Coronary artery (tissue), 2 donors: ENCODE measurements at regions not wholly inside any gene's neighbourhood (a gene's known extent, or its start where the extent isn't known, plus 50 kb on each side); places are given as distances from the start of the nearest gene placed in this dataset.

Experiments
- DNase-seq: peaks from one replicate; pipeline ENCODE4 v3.0.0-alpha.2; 2017; ENCODE audit warnings: low spot score
- H3K27ac ChIP-seq, 2 donors: fragments of 200-600 bp; sonication (generic); one replicate each; pipeline ENCODE4 v1.5.1; 2016 to 2019
- H3K4me3 ChIP-seq: fragments of 200-600 bp; sonication (generic); 2 replicates; pipeline ENCODE4 v1.5.1; 2016; ENCODE audit warnings: mild to moderate bottlenecking, moderate library complexity
- CTCF ChIP-seq: fragments of 200-600 bp; sonication (generic); IDR thresholded peaks from one replicate; pipeline ENCODE4 v1.5.1; 2019; ENCODE audit warnings: antibody characterized with exemption

- no peak for TF ChIP-seq CTCF
- Histone ChIP-seq H3K27ac (no peak overlapping the region), H3K4me3 (no peak overlapping the region)
- DNase-seq = no peak
Observed at GRCh38 chr11:116257092-116257491, 515.7 kb downstream of the BUD13 start.

GRCh38 chr11:116256215-116256614, 516.6 kb downstream of the BUD13 start:
- no peak for DNase-seq
- Histone ChIP-seq H3K4me3 (no peak overlapping the region), H3K27ac (no peak overlapping the region)
- TF ChIP-seq CTCF = no peak

DNA sequence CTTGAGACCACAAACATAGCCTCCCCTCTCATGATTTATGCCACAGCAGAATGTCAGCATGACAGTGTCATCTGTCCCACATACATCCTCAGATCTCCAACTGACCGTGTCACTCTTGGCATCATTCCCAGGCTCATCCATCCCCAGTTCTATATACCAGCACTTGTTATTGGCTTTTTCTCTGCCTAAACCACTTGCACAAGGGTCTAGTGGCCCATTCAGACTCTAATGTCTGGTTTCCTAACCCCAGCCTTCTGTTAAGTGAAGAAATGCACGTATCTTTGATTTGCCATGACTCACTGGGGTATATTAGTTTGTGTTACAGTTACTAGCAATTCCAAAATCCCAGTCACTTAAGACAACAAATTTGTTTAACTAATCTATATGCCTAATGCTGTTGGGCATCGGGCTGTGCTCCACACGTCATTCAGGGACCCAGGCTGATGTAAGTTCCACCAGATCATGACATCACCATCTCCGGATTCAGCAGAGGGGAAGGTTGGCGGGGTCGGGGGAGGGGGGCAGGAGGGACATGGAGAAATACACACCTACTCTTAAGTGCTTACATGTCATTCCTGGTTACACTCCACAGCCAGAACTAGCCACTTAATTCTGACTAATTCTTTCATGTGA, 517.4 kb downstream of the BUD13 start:
- no peak for DNase-seq
- H3K4me3 ChIP-seq = no peak overlapping the region
- H3K27ac ChIP-seq = no peak overlapping the region
- TF ChIP-seq CTCF = no peak

DNA sequence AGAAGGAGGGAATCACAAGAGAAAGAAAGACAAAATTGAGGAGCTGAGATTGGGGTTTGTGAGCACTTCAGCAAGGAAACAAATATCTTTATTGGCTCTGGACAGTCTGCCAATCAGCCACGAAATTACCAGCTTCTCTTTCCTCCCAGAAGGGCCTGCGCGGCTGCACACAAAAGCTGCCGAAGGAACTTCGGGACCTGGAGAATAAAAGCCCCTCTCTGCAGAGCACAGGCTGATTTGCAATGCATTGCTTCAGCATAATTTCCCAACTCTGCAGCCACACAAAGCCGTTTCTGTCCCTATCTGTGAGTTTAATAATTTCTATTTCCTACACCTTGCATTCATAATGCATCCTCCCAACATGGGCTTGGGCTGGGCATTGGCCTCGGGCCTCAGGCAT, 522.6 kb downstream of the BUD13 start:
- Histone ChIP-seq H3K4me3 (no peak overlapping the region), H3K27ac (no peak overlapping the region)
- no peak for DNase-seq
- no peak for TF ChIP-seq CTCF

- DNase-seq = no peak
- Histone ChIP-seq H3K27ac (no peak overlapping the region), H3K4me3 (no peak overlapping the region)
- no peak for TF ChIP-seq CTCF
Observed at GRCh38 chr11:116249561-116249960, 523.2 kb downstream of the BUD13 start.

DNA sequence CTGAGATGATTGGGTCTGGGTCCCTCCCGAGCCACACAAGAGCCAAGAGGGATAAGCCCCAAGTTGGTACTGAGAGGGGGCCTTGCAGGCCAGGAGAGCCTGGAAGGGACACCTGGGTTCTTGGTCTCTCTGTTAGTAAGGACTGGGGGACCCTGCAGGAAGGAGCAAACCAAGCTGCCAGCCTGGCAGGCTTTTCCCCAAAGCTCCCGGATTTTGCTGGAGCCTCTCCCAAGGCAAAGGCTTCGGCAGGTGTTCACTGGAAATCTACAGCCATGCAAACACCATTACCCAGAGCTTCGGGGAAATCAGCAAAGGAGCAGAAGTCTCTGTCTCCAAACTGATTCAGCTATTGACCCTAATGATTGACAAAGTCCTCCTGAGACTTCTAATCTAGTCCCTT, 527.9 kb downstream of the BUD13 start:
- no peak for DNase-seq
- TF ChIP-seq CTCF = no peak
- Histone ChIP-seq H3K27ac (no peak overlapping the region), H3K4me3 (no peak overlapping the region)

DNA sequence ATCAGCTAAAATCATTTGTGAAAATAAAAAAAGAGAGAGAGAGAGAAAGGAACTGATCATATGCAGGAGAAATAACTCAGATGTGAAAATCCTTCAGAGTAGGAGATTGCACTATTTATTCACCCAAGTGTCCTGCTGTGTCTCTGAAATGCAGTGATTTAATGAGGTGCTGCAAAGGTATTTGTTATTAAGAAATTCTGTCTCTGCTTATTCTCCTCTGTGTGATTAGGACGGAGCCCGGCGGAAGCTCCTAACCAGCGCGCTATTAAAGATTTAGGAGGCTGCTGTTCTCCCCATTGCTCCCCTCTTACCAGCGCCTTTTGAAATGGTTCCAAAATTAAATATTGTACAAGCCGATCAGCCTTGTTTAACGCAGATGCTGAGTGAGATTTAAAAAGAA, 528.3 kb downstream of the BUD13 start:
- Histone ChIP-seq H3K27ac (no peak overlapping the region), H3K4me3 (no peak overlapping the region)
- DNase-seq = no peak
- no peak for TF ChIP-seq CTCF
